GM21786 (cell line): ENCODE measurements at regions not wholly inside any gene's neighbourhood (a gene's known extent, or its start where the extent isn't known, plus 50 kb on each side); places are given as distances from the start of the nearest gene placed in this dataset.

Source experiments
- ATAC-seq: cut with Tn5 transposase; IDR thresholded peaks from one replicate; pipeline ENCODE4 v1.9.1; 2021; ENCODE audit not compliant: unreplicated experiment

GRCh38 chr17:73723317-73723716 is 79.1 kb upstream of the SDK2 start:
- no peak for ATAC-seq

GRCh38 chr17:73724341-73724740 is 80.1 kb upstream of the SDK2 start:
- ATAC-seq, result no peak

- no peak for ATAC-seq
Observed at GRCh38 chr17:73724990-73725389, 80.7 kb upstream of the SDK2 start.

GRCh38 chr17:73725794-73726515 is 81.7 kb upstream of the SDK2 start:
- ATAC-seq, result no peak

- ATAC-seq, result no peak
Observed at GRCh38 chr17:73727941-73728340, 83.7 kb upstream of the SDK2 start.

GRCh38 chr17:73729101-73729500 is 84.9 kb upstream of the SDK2 start:
- no peak for ATAC-seq

- no peak for ATAC-seq
Observed at GRCh38 chr17:73731733-73732132, 87.5 kb upstream of the SDK2 start.

GRCh38 chr17:73733517-73733916 is 89.3 kb upstream of the SDK2 start:
- ATAC-seq, result no peak

GRCh38 chr17:73735245-73735644 is 91.0 kb upstream of the SDK2 start:
- no peak for ATAC-seq

GRCh38 chr17:73738751-73739575 is 94.7 kb upstream of the SDK2 start:
- no peak for ATAC-seq

- ATAC-seq, result no peak
Observed at GRCh38 chr17:73740370-73740769, 96.1 kb upstream of the SDK2 start.

GRCh38 chr17:73742948-73743381 is 98.7 kb upstream of the SDK2 start:
- ATAC-seq, result no peak

- no peak for ATAC-seq
Observed at GRCh38 chr17:73743518-73744201, 99.4 kb upstream of the SDK2 start.

- ATAC-seq, result no peak
Observed at GRCh38 chr17:73744411-73744810, 100.2 kb upstream of the SDK2 start.

- no peak for ATAC-seq
Observed at GRCh38 chr17:73746314-73747073, 102.2 kb upstream of the SDK2 start.

GRCh38 chr17:73747221-73748002 is 103.2 kb upstream of the SDK2 start:
- ATAC-seq, result no peak

- ATAC-seq, result no peak
Observed at GRCh38 chr17:73748508-73748907, 104.3 kb upstream of the SDK2 start.

- no peak for ATAC-seq
Observed at GRCh38 chr17:73749337-73749823, 105.1 kb upstream of the SDK2 start.

GRCh38 chr17:73749928-73750605 is 105.8 kb upstream of the SDK2 start:
- ATAC-seq, result no peak

GRCh38 chr17:73750975-73751374 is 106.7 kb upstream of the SDK2 start:
- ATAC-seq, result no peak
